ENCODE measurements at regions not wholly inside any gene's neighbourhood (a gene's known extent, or its start where the extent isn't known, plus 50 kb on each side); places are given as distances from the start of the nearest gene placed in this dataset.

DNA sequence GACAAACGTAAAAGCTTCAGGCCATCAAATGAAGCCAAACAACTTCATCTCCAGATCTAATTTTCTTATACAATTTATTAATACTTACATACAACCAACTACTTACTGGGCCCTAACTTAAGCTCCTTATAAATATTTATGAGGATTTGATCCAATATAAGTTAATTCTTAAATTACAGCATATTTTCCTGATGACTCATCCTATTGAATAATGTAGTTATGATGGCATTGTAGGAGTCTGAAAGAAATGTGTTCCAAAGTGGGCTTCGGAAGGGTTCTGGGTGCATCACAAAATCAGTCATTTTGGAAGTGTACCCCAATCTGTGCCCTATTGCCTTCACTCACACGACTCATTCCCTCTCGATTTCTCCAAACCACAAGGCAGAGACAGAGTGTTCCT lies 455.1 kb upstream of the CTSO start:
- H3K4me2 ChIP-seq: no peak overlapping the region
- H3K4me3 ChIP-seq: no peak overlapping the region
- TF ChIP-seq TP53 (CRISPR knock-in tag; IDR thresholded peaks at IDR 0.05): no peak
- no peak for TF ChIP-seq FOSL2 (IDR thresholded peaks at IDR 0.05)
- TF ChIP-seq FOSL2 (CRISPR knock-in tag; IDR thresholded peaks at IDR 0.05): peak; percentile 24; the same call in 1 of the 2 replicates
- TF ChIP-seq NFE2L2 (conservative IDR thresholded peaks at IDR 0.05; ENCODE audit: low read length): no peak
- no peak for TF ChIP-seq KDM5A (IDR thresholded peaks at IDR 0.05)
- FAIRE-seq (no peak), ATAC-seq (no peak), DNase-seq (ENCODE audit: low read depth in 1 of 2, low spot score in 1 of 2) (no peak)
- WGBS (ENCODE audit: missing lambda C conversion rate): 60% methylated on average over 4 of the region's 4 CpGs
- POLR2A ChIA-PET: no interaction called here
- no peaks in the 10 kb centered on the region for H3K9me3 ChIP-seq
- CTCF ChIA-PET: no interaction called here
- no peak overlapping the region for H3K27ac ChIP-seq
- H3K4me1 ChIP-seq: no peaks in the 10 kb centered on the region

DNA sequence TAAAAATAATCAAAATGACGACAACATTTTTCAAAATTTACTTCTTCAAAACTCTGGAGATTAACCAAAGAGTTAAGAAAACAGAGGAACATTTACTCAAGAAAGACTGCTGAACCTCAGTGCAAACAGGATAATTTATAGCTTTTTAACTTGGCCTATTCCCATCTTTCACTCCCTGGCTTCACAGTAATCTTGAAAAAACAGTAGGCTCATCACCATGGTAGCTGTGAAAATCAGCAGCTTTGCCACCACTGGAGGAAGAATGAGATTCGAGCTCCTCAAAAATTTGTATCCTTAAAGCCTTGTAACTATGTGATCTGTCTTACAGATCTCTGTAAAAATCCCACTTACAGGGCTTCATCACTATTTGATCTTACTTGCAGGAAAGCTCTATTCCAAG lies 447.7 kb upstream of the CTSO start:
- ATAC-seq (no peak), FAIRE-seq (no peak), DNase-seq (ENCODE audit: low read depth in 1 of 2, low spot score in 1 of 2) (no peak)
- Histone ChIP-seq H3K27ac (no peak overlapping the region), H3K4me1 (no peaks in the 10 kb centered on the region), H3K4me3 (no peak overlapping the region), H3K4me2 (no peak overlapping the region), H3K9me3 (no peaks in the 10 kb centered on the region)
- no peak for TF ChIP-seq CTCF (IDR thresholded peaks at IDR 0.05)
- no peak for TF ChIP-seq ESRRA (IDR thresholded peaks at IDR 0.05; ENCODE audit: borderline replicate concordance, low read length)
- no peak for TF ChIP-seq PHF8 (IDR thresholded peaks at IDR 0.05; ENCODE audit: borderline replicate concordance, low read depth)
- TF ChIP-seq HMGXB4 (CRISPR knock-in tag; IDR thresholded peaks at IDR 0.05; ENCODE audit: borderline replicate concordance): no peak
- TF ChIP-seq GATA3 (IDR thresholded peaks at IDR 0.05; ENCODE audit: borderline replicate concordance): no peak
- TF ChIP-seq ZFP36 (IDR thresholded peaks at IDR 0.05; ENCODE audit: borderline replicate concordance, partially characterized antibody): no peak
- no peak for TF ChIP-seq MAFK (IDR thresholded peaks at IDR 0.05; ENCODE audit: partially characterized antibody)
- TF ChIP-seq FOXS1 (CRISPR knock-in tag; IDR thresholded peaks at IDR 0.05): no peak
- no peak for TF ChIP-seq ZC3H11A (IDR thresholded peaks at IDR 0.05)
- no peak for TF ChIP-seq EP300 (IDR thresholded peaks at IDR 0.05)
- TF ChIP-seq, protein P1, sequence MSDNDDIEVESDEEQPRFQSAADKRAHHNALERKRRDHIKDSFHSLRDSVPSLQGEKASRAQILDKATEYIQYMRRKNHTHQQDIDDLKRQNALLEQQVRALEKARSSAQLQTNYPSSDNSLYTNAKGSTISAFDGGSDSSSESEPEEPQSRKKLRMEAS (IDR thresholded peaks at IDR 0.05): no peak
- TF ChIP-seq REST (IDR thresholded peaks at IDR 0.05): no peak
- TF ChIP-seq JUN (IDR thresholded peaks at IDR 0.05): no peak
- TF ChIP-seq, protein P2, sequence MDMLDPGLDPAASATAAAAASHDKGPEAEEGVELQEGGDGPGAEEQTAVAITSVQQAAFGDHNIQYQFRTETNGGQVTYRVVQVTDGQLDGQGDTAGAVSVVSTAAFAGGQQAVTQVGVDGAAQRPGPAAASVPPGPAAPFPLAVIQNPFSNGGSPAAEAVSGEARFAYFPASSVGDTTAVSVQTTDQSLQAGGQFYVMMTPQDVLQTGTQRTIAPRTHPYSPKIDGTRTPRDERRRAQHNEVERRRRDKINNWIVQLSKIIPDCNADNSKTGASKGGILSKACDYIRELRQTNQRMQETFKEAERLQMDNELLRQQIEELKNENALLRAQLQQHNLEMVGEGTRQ (IDR thresholded peaks at IDR 0.05): no peak
- no peak for TF ChIP-seq SMC3 (IDR thresholded peaks at IDR 0.05)
- TF ChIP-seq JUNB (IDR thresholded peaks at IDR 0.05): no peak
- POLR2A ChIA-PET: no interaction called here
- 17% methylated on average over 2 of the region's 2 CpGs for WGBS (ENCODE audit: missing lambda C conversion rate)
- CTCF ChIA-PET: no interaction called here

Measured in A549 (cell line).